Loucy (cell line): ENCODE measurements at regions not wholly inside any gene's neighbourhood (a gene's known extent, or its start where the extent isn't known, plus 50 kb on each side); places are given as distances from the start of the nearest gene placed in this dataset.

ENCODE experiments used
- H2AFZ ChIP-seq: fragments of 200-600 bp; sonication (generic); 2 replicates; pipeline ENCODE4 v1.6.0; 2016; ENCODE audit warnings: antibody characterized with exemption, mild to moderate bottlenecking, low read length, moderate library complexity
- H3F3A ChIP-seq: fragments of 200-600 bp; 2 replicates; pipeline ENCODE4 v1.6.0; 2016; ENCODE audit warnings: antibody characterized with exemption, low read depth, mild to moderate bottlenecking
- H3K27me3 ChIP-seq: fragments of 200-600 bp; sonication (generic); 2 replicates; pipeline ENCODE4 v1.6.1; 2014; ENCODE audit warnings: low read length, mild to moderate bottlenecking; ENCODE audit not compliant: insufficient read depth, poor library complexity, severe bottlenecking
- H3K36me3 ChIP-seq: fragments of 200-600 bp; sonication (generic); 2 replicates; pipeline ENCODE4 v1.6.1; 2016; ENCODE audit warnings: low read length; ENCODE audit not compliant: insufficient read depth
- H3K4me1 ChIP-seq: fragments of 200-600 bp; sonication (generic); 2 replicates; pipeline ENCODE4 v1.5.1; 2014; ENCODE audit warnings: low read length, mild to moderate bottlenecking; ENCODE audit not compliant: insufficient read depth, poor library complexity, severe bottlenecking
- H3K4me2 ChIP-seq: fragments of 200-600 bp; sonication (generic); 2 replicates; pipeline ENCODE4 v1.6.0; 2014; ENCODE audit warnings: antibody characterized with exemption, low read length, low read depth, mild to moderate bottlenecking; ENCODE audit not compliant: poor library complexity, severe bottlenecking
- H3K4me3 ChIP-seq: fragments of 200-600 bp; sonication (generic); 2 replicates; pipeline ENCODE4 v1.5.1; 2014; ENCODE audit warnings: low read length, mild to moderate bottlenecking, mixed read lengths; ENCODE audit not compliant: poor library complexity, severe bottlenecking
- H3K79me2 ChIP-seq: fragments of 200-600 bp; sonication (generic); 2 replicates; pipeline ENCODE4 v1.6.1; 2014; ENCODE audit warnings: low read length; ENCODE audit not compliant: insufficient read depth
- H3K9ac ChIP-seq: fragments of 200-600 bp; sonication (generic); 2 replicates; pipeline ENCODE4 v1.6.0; 2014; ENCODE audit warnings: mild to moderate bottlenecking, low read depth, low read length, moderate library complexity; ENCODE audit not compliant: poor library complexity, severe bottlenecking
- H3K9me2 ChIP-seq: fragments of 200-600 bp; sonication (generic); replicated peaks from 2 replicates; pipeline ENCODE4 v1.6.1; 2016; ENCODE audit warnings: low read depth, low read length, mixed read lengths
- H3K9me3 ChIP-seq: fragments of 200-600 bp; sonication (generic); 2 replicates; pipeline ENCODE4 v1.6.1; 2014; ENCODE audit warnings: mild to moderate bottlenecking, antibody characterized with exemption, low read length, low read depth; ENCODE audit not compliant: insufficient read depth
- H4K20me1 ChIP-seq: fragments of 200-600 bp; sonication (generic); 2 replicates; pipeline ENCODE4 v1.6.0; 2014; ENCODE audit warnings: antibody characterized with exemption, low read length, mild to moderate bottlenecking; ENCODE audit not compliant: insufficient read depth, poor library complexity, severe bottlenecking
- CTCF ChIP-seq: fragments of 200-600 bp; sonication (generic); conservative IDR thresholded peaks from 2 replicates; pipeline ENCODE4 v1.5.1; 2014; ENCODE audit warnings: mild to moderate bottlenecking, antibody characterized with exemption, low read length
- EZH2phosphoT487 ChIP-seq: fragments of 200-600 bp; IDR thresholded peaks from 2 replicates; pipeline ENCODE4 v1.6.1; 2018; ENCODE audit warnings: antibody characterized with exemption, mild to moderate bottlenecking, moderate library complexity, borderline replicate concordance

- Histone ChIP-seq H3K4me1 (no peaks in the 10 kb centered on the region), H3K9me3 (no peaks in the 10 kb centered on the region; the same call in 1 of the 2 replicates), H3K4me2 (no peak overlapping the region), H3K36me3 (no peaks in the 10 kb centered on the region), H3K27me3 (no peaks in the 10 kb centered on the region), H3K9ac (no peak overlapping the region), H4K20me1 (no peaks in the 10 kb centered on the region), H3F3A (no peaks in the 10 kb centered on the region), H2AFZ (no peak overlapping the region), H3K9me2 (no peaks in the 10 kb centered on the region), H3K79me2 (no peaks in the 10 kb centered on the region), H3K4me3 (no peak overlapping the region)
- TF ChIP-seq EZH2phosphoT487 (no peak), CTCF (no peak)
Measured at GRCh38 chr11:130592056-130592455, 143.6 kb downstream of the ADAMTS15 start.

- H3K9ac ChIP-seq = no peak overlapping the region
- no peaks in the 10 kb centered on the region for H3K36me3 ChIP-seq
- no peak for TF ChIP-seq CTCF
- H3K9me3 ChIP-seq = no peaks in the 10 kb centered on the region; the same call in 1 of the 2 replicates
- no peaks in the 10 kb centered on the region for H3F3A ChIP-seq
- H3K4me3 ChIP-seq = no peak overlapping the region
- no peak overlapping the region for H3K4me2 ChIP-seq
- H3K79me2 ChIP-seq = no peaks in the 10 kb centered on the region
- H3K4me1 ChIP-seq = no peaks in the 10 kb centered on the region
- H3K9me2 ChIP-seq = no peaks in the 10 kb centered on the region
- H3K27me3 ChIP-seq = no peaks in the 10 kb centered on the region
- H4K20me1 ChIP-seq = no peaks in the 10 kb centered on the region
- no peak overlapping the region for H2AFZ ChIP-seq
Measured at GRCh38 chr11:130593064-130593463, 144.6 kb downstream of the ADAMTS15 start.

- Histone ChIP-seq H4K20me1 (no peaks in the 10 kb centered on the region), H3K79me2 (no peaks in the 10 kb centered on the region), H2AFZ (no peak overlapping the region), H3K9ac (no peak overlapping the region), H3F3A (no peaks in the 10 kb centered on the region), H3K4me2 (no peak overlapping the region), H3K9me2 (no peaks in the 10 kb centered on the region), H3K4me1 (no peaks in the 10 kb centered on the region), H3K9me3 (no peaks in the 10 kb centered on the region; the same call in 1 of the 2 replicates), H3K36me3 (no peaks in the 10 kb centered on the region), H3K27me3 (no peaks in the 10 kb centered on the region), H3K4me3 (no peak overlapping the region)
- TF ChIP-seq EZH2phosphoT487 (no peak), CTCF (no peak)
Measured at GRCh38 chr11:130598433-130598832, 150.0 kb downstream of the ADAMTS15 start.
